Neural progenitor cell (in vitro differentiated cells): ENCODE measurements at regions not wholly inside any gene's neighbourhood (a gene's known extent, or its start where the extent isn't known, plus 50 kb on each side); places are given as distances from the start of the nearest gene placed in this dataset.

Experiments
- DNase-seq: peaks from one replicate; pipeline ENCODE4 v3.0.0-alpha.2; 2016; ENCODE audit warnings: low spot score
- H2AFZ ChIP-seq: fragments of 200-600 bp; sonication (generic); replicated peaks from 2 replicates; pipeline ENCODE4 v1.6.1; 2016; ENCODE audit warnings: antibody characterized with exemption
- H3F3A ChIP-seq: fragments of 200-600 bp; sonication (generic); 2 replicates; pipeline ENCODE4 v1.6.1; 2016; ENCODE audit warnings: antibody characterized with exemption, low read depth
- H3K27ac ChIP-seq: fragments of 200-600 bp; sonication (generic); 2 replicates; pipeline ENCODE4 v1.5.1; 2016; ENCODE audit warnings: mild to moderate bottlenecking
- H3K27me3 ChIP-seq: fragments of 200-600 bp; sonication (generic); 2 replicates; pipeline ENCODE4 v1.6.1; 2016; ENCODE audit warnings: mild to moderate bottlenecking, moderate library complexity
- H3K36me3 ChIP-seq: fragments of 200-600 bp; sonication (generic); 2 replicates; pipeline ENCODE4 v1.5.1; 2016
- H3K4me1 ChIP-seq: fragments of 200-600 bp; sonication (generic); 2 replicates; pipeline ENCODE4 v1.6.1; 2016; ENCODE audit warnings: mixed run types
- H3K4me2 ChIP-seq: fragments of 200-600 bp; sonication (generic); 2 replicates; pipeline ENCODE4 v1.6.1; 2016
- H3K4me3 ChIP-seq: fragments of 200-600 bp; sonication (generic); 2 replicates; pipeline ENCODE4 v1.5.1; 2016
- H3K79me2 ChIP-seq: fragments of 200-600 bp; sonication (generic); 2 replicates; pipeline ENCODE4 v1.6.1; 2016; ENCODE audit warnings: low read depth
- H3K9ac ChIP-seq: fragments of 200-600 bp; sonication (generic); 2 replicates; pipeline ENCODE4 v1.6.1; 2016
- H3K9me3 ChIP-seq: fragments of 200-600 bp; sonication (generic); 2 replicates; pipeline ENCODE4 v1.5.1; 2016; ENCODE audit warnings: low read depth
- H4K20me1 ChIP-seq: fragments of 200-600 bp; sonication (generic); 2 replicates; pipeline ENCODE4 v1.6.1; 2016; ENCODE audit warnings: low read depth
- H3K27ac Mint-ChIP-seq: 3 replicates; pipeline ENCODE4 v1.8.0; 2021; ENCODE audit warnings: mixed read lengths
- H3K27me3 Mint-ChIP-seq: 2 replicates; pipeline ENCODE4 v1.8.0; 2022; ENCODE audit warnings: low read depth, mild to moderate bottlenecking, inconsistent platforms, moderate library complexity, mixed read lengths; ENCODE audit not compliant: insufficient read depth
- H3K36me3 Mint-ChIP-seq: 3 replicates; pipeline ENCODE4 v1.8.0; 2021; ENCODE audit warnings: mixed read lengths
- H3K4me1 Mint-ChIP-seq: 3 replicates; pipeline ENCODE4 v1.8.0; 2021; ENCODE audit warnings: mixed read lengths
- H3K4me3 Mint-ChIP-seq: 3 replicates; pipeline ENCODE4 v1.8.0; 2021; ENCODE audit warnings: mild to moderate bottlenecking, moderate library complexity, mixed read lengths
- H3K9me3 Mint-ChIP-seq: 3 replicates; pipeline ENCODE4 v1.8.0; 2020; ENCODE audit warnings: mixed read lengths
- EZH2 ChIP-seq: fragments of 200-600 bp; sonication (generic); IDR thresholded peaks from 2 replicates; pipeline ENCODE4 v1.6.1; 2017; ENCODE audit warnings: antibody characterized with exemption, mild to moderate bottlenecking, moderate library complexity
- EZH2phosphoT487 ChIP-seq: fragments of 200-600 bp; sonication (generic); IDR thresholded peaks from 2 replicates; pipeline ENCODE4 v1.6.1; 2017; ENCODE audit warnings: antibody characterized with exemption
- TF ChIP-seq, protein P1 (sequence below): fragments of 200-600 bp; sonication (generic); IDR thresholded peaks from 2 replicates; pipeline ENCODE4 v1.5.1; 2017; ENCODE audit warnings: antibody characterized with exemption, mild to moderate bottlenecking

DNA sequence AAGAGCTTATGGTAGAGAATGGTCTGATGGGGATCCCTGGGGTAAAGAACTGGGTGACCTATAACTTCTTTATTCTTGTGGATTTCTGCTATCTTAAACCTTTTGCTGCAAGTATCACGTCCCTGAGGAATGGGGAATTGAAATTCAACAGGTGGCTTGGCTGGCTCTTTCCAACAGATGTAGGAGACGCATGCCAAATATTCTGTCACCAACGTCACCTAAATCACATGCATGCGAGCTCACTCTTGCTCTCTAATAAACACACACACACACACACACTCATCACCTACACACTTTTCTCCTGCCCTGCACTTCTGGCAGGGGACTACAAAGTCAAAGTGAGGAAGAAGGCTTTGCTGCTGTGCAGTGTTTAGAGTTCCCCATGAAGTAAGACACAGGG is 145.8 kb upstream of the NECTIN3 start:
- DNase-seq, result peak; percentile 1
- Histone ChIP-seq H3K27ac (no peak overlapping the region), H4K20me1 (no peaks in the 10 kb centered on the region), H3K27me3 (no peaks in the 10 kb centered on the region), H3K9me3 (no peaks in the 10 kb centered on the region), H3F3A (no peaks in the 10 kb centered on the region), H3K4me1 (peaks cover 6% of the 10 kb centered on the region), H2AFZ (no peak overlapping the region), H3K79me2 (peaks cover 18% of the 10 kb centered on the region), H3K9ac (no peak overlapping the region), H3K4me2 (no peak overlapping the region), H3K4me3 (no peak overlapping the region), H3K36me3 (no peaks in the 10 kb centered on the region)
- peak overlapping the region; percentile 65 for H3K27ac Mint-ChIP-seq
- peaks cover 11% of the 10 kb centered on the region for H3K4me1 Mint-ChIP-seq
- H3K4me3 Mint-ChIP-seq, result no peak overlapping the region
- H3K9me3 Mint-ChIP-seq, result no peaks in the 10 kb centered on the region
- TF ChIP-seq, protein P1, sequence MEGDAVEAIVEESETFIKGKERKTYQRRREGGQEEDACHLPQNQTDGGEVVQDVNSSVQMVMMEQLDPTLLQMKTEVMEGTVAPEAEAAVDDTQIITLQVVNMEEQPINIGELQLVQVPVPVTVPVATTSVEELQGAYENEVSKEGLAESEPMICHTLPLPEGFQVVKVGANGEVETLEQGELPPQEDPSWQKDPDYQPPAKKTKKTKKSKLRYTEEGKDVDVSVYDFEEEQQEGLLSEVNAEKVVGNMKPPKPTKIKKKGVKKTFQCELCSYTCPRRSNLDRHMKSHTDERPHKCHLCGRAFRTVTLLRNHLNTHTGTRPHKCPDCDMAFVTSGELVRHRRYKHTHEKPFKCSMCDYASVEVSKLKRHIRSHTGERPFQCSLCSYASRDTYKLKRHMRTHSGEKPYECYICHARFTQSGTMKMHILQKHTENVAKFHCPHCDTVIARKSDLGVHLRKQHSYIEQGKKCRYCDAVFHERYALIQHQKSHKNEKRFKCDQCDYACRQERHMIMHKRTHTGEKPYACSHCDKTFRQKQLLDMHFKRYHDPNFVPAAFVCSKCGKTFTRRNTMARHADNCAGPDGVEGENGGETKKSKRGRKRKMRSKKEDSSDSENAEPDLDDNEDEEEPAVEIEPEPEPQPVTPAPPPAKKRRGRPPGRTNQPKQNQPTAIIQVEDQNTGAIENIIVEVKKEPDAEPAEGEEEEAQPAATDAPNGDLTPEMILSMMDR, result no peak
- no peak for TF ChIP-seq EZH2
- TF ChIP-seq EZH2phosphoT487, result no peak
- H3K36me3 Mint-ChIP-seq, result no peaks in the 10 kb centered on the region
- H3K27me3 Mint-ChIP-seq, result peaks cover 2% of the 10 kb centered on the region

DNA sequence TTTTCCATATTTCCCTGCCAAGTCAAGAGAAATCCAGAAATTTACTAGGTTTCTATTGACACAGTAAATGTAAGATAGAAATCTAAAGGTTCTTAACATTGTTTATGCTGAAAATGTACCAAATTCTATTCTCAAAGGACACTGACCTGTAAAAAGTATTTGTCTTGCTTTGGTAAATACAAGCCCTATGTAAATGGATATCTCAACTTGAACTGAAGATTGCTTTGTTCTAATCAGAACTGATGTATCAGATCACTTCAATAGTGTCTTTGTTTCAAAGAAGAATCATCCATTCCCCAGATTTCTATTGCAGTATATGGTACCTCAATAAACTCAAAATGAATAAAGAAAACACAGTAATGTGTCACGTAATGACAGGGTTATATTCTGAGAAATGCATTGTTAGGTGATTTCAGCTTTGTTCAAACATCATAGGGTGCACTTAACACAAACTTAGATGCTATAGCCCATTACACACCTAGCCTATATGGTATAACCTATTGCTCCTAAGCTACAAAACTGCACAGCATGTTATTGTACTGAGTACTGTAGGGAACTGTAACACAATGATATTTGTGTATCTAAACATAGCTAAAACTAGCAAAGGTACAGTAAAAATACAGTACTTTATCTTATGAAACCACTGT is 143.5 kb upstream of the NECTIN3 start:
- TF ChIP-seq EZH2 (no peak), EZH2phosphoT487 (no peak)
- TF ChIP-seq, protein P1, result no peak
- H3K9me3 ChIP-seq, result no peaks in the 10 kb centered on the region
- H3K4me1 ChIP-seq, result peaks cover 6% of the 10 kb centered on the region
- no peaks in the 10 kb centered on the region for H3F3A ChIP-seq
- Mint-ChIP-seq H3K9me3 (no peaks in the 10 kb centered on the region), H3K36me3 (no peaks in the 10 kb centered on the region), H3K27me3 (peaks cover 2% of the 10 kb centered on the region), H3K4me3 (no peak overlapping the region), H3K4me1 (peaks cover 11% of the 10 kb centered on the region), H3K27ac (no peak overlapping the region)
- H3K4me2 ChIP-seq, result no peak overlapping the region
- H4K20me1 ChIP-seq, result no peaks in the 10 kb centered on the region
- H3K36me3 ChIP-seq, result no peaks in the 10 kb centered on the region
- H3K9ac ChIP-seq, result no peak overlapping the region
- no peak overlapping the region for H2AFZ ChIP-seq
- no peak overlapping the region for H3K27ac ChIP-seq
- DNase-seq, result no peak
- H3K79me2 ChIP-seq, result peaks cover 32% of the 10 kb centered on the region
- H3K4me3 ChIP-seq, result no peak overlapping the region
- H3K27me3 ChIP-seq, result no peaks in the 10 kb centered on the region

DNA sequence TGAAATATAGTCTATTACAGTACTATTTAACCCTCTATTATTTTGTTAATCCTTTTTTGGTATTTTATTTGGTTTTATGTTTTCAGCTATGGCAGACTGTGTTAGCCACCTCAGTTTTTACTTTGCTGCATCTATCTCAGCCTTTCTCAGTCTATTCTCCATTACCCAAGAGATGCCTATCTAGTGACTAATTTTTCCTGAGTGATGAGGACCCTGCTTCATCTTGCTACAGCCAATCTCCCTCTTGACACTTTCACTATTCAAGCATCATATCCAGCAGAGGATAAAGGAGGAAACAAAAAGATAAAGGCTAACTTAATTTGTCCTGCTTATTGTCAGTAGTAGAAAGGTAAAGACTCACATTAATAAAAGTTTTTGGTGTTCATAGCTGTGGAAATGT is 141.8 kb upstream of the NECTIN3 start:
- Mint-ChIP-seq H3K9me3 (no peaks in the 10 kb centered on the region), H3K27ac (no peak overlapping the region), H3K36me3 (no peaks in the 10 kb centered on the region), H3K4me3 (no peak overlapping the region), H3K4me1 (peaks cover 11% of the 10 kb centered on the region), H3K27me3 (peaks cover 2% of the 10 kb centered on the region)
- Histone ChIP-seq H3K27me3 (no peaks in the 10 kb centered on the region), H2AFZ (no peak overlapping the region), H3K36me3 (no peaks in the 10 kb centered on the region), H3K4me2 (no peak overlapping the region), H3K79me2 (peaks cover 32% of the 10 kb centered on the region), H3K4me1 (peaks cover 6% of the 10 kb centered on the region), H3K27ac (no peak overlapping the region), H3K9ac (no peak overlapping the region), H3K9me3 (no peaks in the 10 kb centered on the region), H3F3A (no peaks in the 10 kb centered on the region), H3K4me3 (no peak overlapping the region), H4K20me1 (no peaks in the 10 kb centered on the region)
- TF ChIP-seq EZH2phosphoT487 (no peak), EZH2 (no peak)
- TF ChIP-seq, protein P1, result no peak
- DNase-seq, result no peak
